NK-92 (cell line): ENCODE measurements at regions not wholly inside any gene's neighbourhood (a gene's known extent, or its start where the extent isn't known, plus 50 kb on each side); places are given as distances from the start of the nearest gene placed in this dataset.

Source experiments
- DNase-seq: peaks from one replicate; lab custom pipeline; 2025; ENCODE audit not compliant: unreplicated experiment; lab: John Stamatoyannopoulos, UW

- DNase-seq: no peak
Observed at GRCh38 chr12:107396991-107397390, 288.6 kb upstream of the PWP1 start.

GRCh38 chr12:107397890-107398500, 287.6 kb upstream of the PWP1 start:
- DNase-seq: no peak

GRCh38 chr12:107399046-107399445, 286.6 kb upstream of the PWP1 start:
- DNase-seq: no peak

- DNase-seq: no peak
Observed at GRCh38 chr12:107400686-107401447, 284.7 kb upstream of the PWP1 start.

GRCh38 chr12:107402041-107403022, 283.3 kb upstream of the PWP1 start:
- no peak for DNase-seq

GRCh38 chr12:107404981-107405380, 280.6 kb upstream of the PWP1 start:
- DNase-seq: no peak

GRCh38 chr12:107405436-107405835, 280.2 kb upstream of the PWP1 start:
- no peak for DNase-seq

- no peak for DNase-seq
Observed at GRCh38 chr12:107406932-107407331, 278.7 kb upstream of the PWP1 start.

- DNase-seq: no peak
Observed at GRCh38 chr12:107411792-107412535, 273.6 kb upstream of the PWP1 start.

GRCh38 chr12:107415071-107415470, 270.5 kb upstream of the PWP1 start:
- no peak for DNase-seq

GRCh38 chr12:107415834-107416233, 269.8 kb upstream of the PWP1 start:
- no peak for DNase-seq

GRCh38 chr12:107417004-107417403, 268.6 kb upstream of the PWP1 start:
- DNase-seq: no peak

GRCh38 chr12:107418981-107419380, 266.6 kb upstream of the PWP1 start:
- DNase-seq: no peak

GRCh38 chr12:107423531-107423930, 262.1 kb upstream of the PWP1 start:
- DNase-seq: no peak

- no peak for DNase-seq
Observed at GRCh38 chr12:107429006-107429705, 256.4 kb upstream of the PWP1 start.

GRCh38 chr12:107431942-107432341, 253.7 kb upstream of the PWP1 start:
- no peak for DNase-seq

GRCh38 chr12:107435072-107435471, 250.5 kb upstream of the PWP1 start:
- no peak for DNase-seq

- no peak for DNase-seq
Observed at GRCh38 chr12:107435520-107435919, 250.1 kb upstream of the PWP1 start.

GRCh38 chr12:107436376-107436775, 249.2 kb upstream of the PWP1 start:
- DNase-seq: no peak

GRCh38 chr12:107436836-107437235, 248.8 kb upstream of the PWP1 start:
- no peak for DNase-seq
